H1 (cell line): ENCODE measurements at regions not wholly inside any gene's neighbourhood (a gene's known extent, or its start where the extent isn't known, plus 50 kb on each side); places are given as distances from the start of the nearest gene placed in this dataset.

Experiments used
- CTCF ChIA-PET: fragments of 300-600 bp; sonication (Branson Sonifier 250); formaldehyde crosslinking; loops from one replicate; lab custom pipeline; 2021; ENCODE audit not compliant: partially characterized antibody; lab: Charles Lee
- POLR2A ChIA-PET: fragments of 300-600 bp; sonication (Branson Sonifier 250); formaldehyde crosslinking; loops from one replicate; lab custom pipeline; 2021; ENCODE audit warnings: inconsistent platforms; ENCODE audit not compliant: partially characterized antibody; lab: Charles Lee
- DNase-seq, 2 experiments: peaks; one replicate each; pipeline versions ENCODE4 v3.0.0 to v3.0.0-alpha.2; 2010 to 2022; ENCODE audit warnings: low spot score in 2 of 2, low read depth in 1 of 2, mixed read lengths in 1 of 2
- FAIRE-seq: peaks from 2 replicates; lab custom pipeline; 2011; peaks lifted over from hg19 to GRCh38; lab: Jason Lieb, UNC
- H2AFZ ChIP-seq: 2 replicates; pipeline ENCODE4 v1.8.1; 2012; ENCODE audit warnings: low read length, inconsistent platforms
- H2AK5ac ChIP-seq: 2 replicates; pipeline ENCODE4 v1.6.1; 2013; ENCODE audit warnings: low read depth, low read length
- H2BK120ac ChIP-seq: replicated peaks from 2 replicates; pipeline ENCODE3; 2013; ENCODE audit warnings: low read depth, low read length, inconsistent platforms
- H2BK12ac ChIP-seq: 2 replicates; pipeline ENCODE4 v1.6.1; 2013; ENCODE audit warnings: low read depth, low read length
- H2BK15ac ChIP-seq: 2 replicates; pipeline ENCODE4 v1.6.1; 2013; ENCODE audit warnings: low read length
- H2BK20ac ChIP-seq: 2 replicates; pipeline ENCODE4 v1.6.1; 2013; ENCODE audit warnings: low read length
- H2BK5ac ChIP-seq: 2 replicates; pipeline ENCODE4 v1.6.1; 2013; ENCODE audit warnings: low read depth, low read length
- H3K14ac ChIP-seq: 2 replicates; pipeline ENCODE4 v1.6.1; 2013; ENCODE audit warnings: inconsistent platforms; ENCODE audit not compliant: insufficient read length
- H3K18ac ChIP-seq: 2 replicates; pipeline ENCODE4 v1.6.1; 2013; ENCODE audit warnings: low read length; ENCODE audit errors: extremely low read depth
- H3K23ac ChIP-seq: 2 replicates; pipeline ENCODE4 v1.6.1; 2013; ENCODE audit warnings: inconsistent platforms; ENCODE audit not compliant: insufficient read length
- H3K23me2 ChIP-seq: 2 replicates; pipeline ENCODE4 v1.6.1; 2013; ENCODE audit warnings: low read depth, low read length
- H3K27ac ChIP-seq: 2 replicates; pipeline ENCODE4 v1.6.1; 2011; ENCODE audit warnings: low read depth, low read length, inconsistent platforms
- H3K27me3 ChIP-seq, 4 experiments: replicated peaks in 1 of 4; 1 replicate in 1 of 4; 2 replicates in 3 of 4; pipeline versions ENCODE4 v1.6.1 to v1.8.1; 2011 to 2013; ENCODE audit warnings: low read length in 3 of 4, mild to moderate bottlenecking in 3 of 4, inconsistent platforms in 2 of 4, mixed read lengths in 2 of 4, moderate library complexity in 1 of 4; ENCODE audit not compliant: control insufficient read depth in 3 of 4, insufficient read depth in 3 of 4; ENCODE audit errors: extremely low read depth in 1 of 4
- H3K36me3 ChIP-seq, 4 experiments: 2 replicates each; pipeline versions ENCODE4 v1.6.1 to v1.8.1; 2011 to 2013; ENCODE audit warnings: mild to moderate bottlenecking in 4 of 4, low read length in 3 of 4, moderate library complexity in 2 of 4, control low read depth in 1 of 4, inconsistent platforms in 1 of 4; ENCODE audit not compliant: insufficient read depth in 4 of 4, control insufficient read depth in 2 of 4
- H3K4ac ChIP-seq: replicated peaks from 2 replicates; pipeline ENCODE3; 2013; ENCODE audit warnings: low read length, low read depth, mixed read lengths, inconsistent platforms; ENCODE audit not compliant: insufficient read length
- H3K4me1 ChIP-seq, 4 experiments: replicated peaks in 1 of 4; 1 replicate in 1 of 4; 2 replicates in 3 of 4; pipeline versions ENCODE4 v1.6.1 to v1.8.1; 2011 to 2013; ENCODE audit warnings: low read length in 3 of 4, inconsistent platforms in 2 of 4, mixed read lengths in 1 of 4; ENCODE audit not compliant: insufficient read depth in 4 of 4, control insufficient read depth in 3 of 4
- H3K4me2 ChIP-seq, 2 experiments: 2 replicates each; pipeline versions ENCODE4 v1.6.1 to v1.8.1; 2011 to 2013; ENCODE audit warnings: low read depth in 2 of 2, low read length in 2 of 2, control low read depth in 1 of 2, inconsistent platforms in 1 of 2, mild to moderate bottlenecking in 1 of 2; ENCODE audit not compliant: insufficient read depth in 1 of 2
- H3K4me3 ChIP-seq, 4 experiments: fragments of 200-600, 300-600 bp in 1 of 4; sonication (generic), shearing (Covaris generic), sonication (Bioruptor Twin) in 1 of 4; 2 replicates each; pipeline versions ENCODE4 v1.5.1 to v1.8.1; 2011 to 2016; ENCODE audit warnings: low read length in 4 of 4, low read depth in 3 of 4, control low read depth in 2 of 4, inconsistent platforms in 2 of 4, mild to moderate bottlenecking in 2 of 4, mixed read lengths in 1 of 4, moderate library complexity in 1 of 4; ENCODE audit not compliant: insufficient read depth in 2 of 4; ENCODE audit errors: extremely low read depth in 1 of 4
- H3K56ac ChIP-seq: replicated peaks from 2 replicates; pipeline ENCODE3; 2013; ENCODE audit warnings: low read depth, mild to moderate bottlenecking, mixed read lengths, low read length, inconsistent platforms; ENCODE audit not compliant: insufficient read length
- H3K79me1 ChIP-seq: 2 replicates; pipeline ENCODE4 v1.6.1; 2013; ENCODE audit warnings: low read depth, low read length, control low read depth
- H3K79me2 ChIP-seq, 2 experiments: 2 replicates each; pipeline versions ENCODE4 v1.6.1 to v1.8.1; 2012 to 2013; ENCODE audit warnings: low read length in 2 of 2, mild to moderate bottlenecking in 2 of 2, inconsistent platforms in 1 of 2; ENCODE audit not compliant: insufficient read depth in 2 of 2, control insufficient read depth in 1 of 2
- H3K9ac ChIP-seq, 4 experiments: replicated peaks in 1 of 4; 1 replicate in 1 of 4; 2 replicates in 3 of 4; pipeline versions ENCODE4 v1.6.1 to v1.8.1; 2011 to 2013; ENCODE audit warnings: low read depth in 3 of 4, low read length in 3 of 4, control low read depth in 2 of 4, mild to moderate bottlenecking in 2 of 4, moderate library complexity in 2 of 4, inconsistent platforms in 1 of 4; ENCODE audit errors: extremely low read depth in 1 of 4
- H3K9me3 ChIP-seq, 2 experiments: 2 replicates each; pipeline versions ENCODE4 v1.6.1 to v1.8.1; 2012 to 2013; ENCODE audit warnings: mild to moderate bottlenecking in 2 of 2, moderate library complexity in 2 of 2, control low read depth in 1 of 2, inconsistent platforms in 1 of 2, low read depth in 1 of 2, low read length in 1 of 2, mixed read lengths in 1 of 2; ENCODE audit not compliant: insufficient read depth in 2 of 2
- H4K20me1 ChIP-seq, 2 experiments: replicated peaks in 1 of 2; 2 replicates each; pipeline versions ENCODE3 to v1.8.1; 2011 to 2013; ENCODE audit warnings: inconsistent platforms in 2 of 2, low read length in 2 of 2, mild to moderate bottlenecking in 1 of 2; ENCODE audit not compliant: insufficient read depth in 2 of 2, control insufficient read depth in 1 of 2
- H4K5ac ChIP-seq: 2 replicates; pipeline ENCODE4 v1.6.1; 2013; ENCODE audit warnings: low read length, low read depth, mixed read lengths, inconsistent platforms; ENCODE audit not compliant: insufficient read length
- H4K8ac ChIP-seq: 2 replicates; pipeline ENCODE4 v1.8.0; 2013; ENCODE audit warnings: mild to moderate bottlenecking, moderate library complexity, low read length, inconsistent platforms; ENCODE audit not compliant: insufficient read depth; ENCODE audit errors: extremely low read depth
- H4K91ac ChIP-seq: replicated peaks from 2 replicates; pipeline ENCODE3; 2013; ENCODE audit warnings: low read length, mixed read lengths, inconsistent platforms; ENCODE audit not compliant: insufficient read length
- CHD1 ChIP-seq: IDR thresholded peaks from 2 replicates; pipeline ENCODE4 v1.6.1; 2012; ENCODE audit warnings: low read depth, low read length, improper control_type of control experiment
- GABPA ChIP-seq: IDR thresholded peaks from 2 replicates; pipeline ENCODE4 v1.6.1; 2011; ENCODE audit warnings: mild to moderate bottlenecking, low read length, moderate library complexity, borderline replicate concordance; ENCODE audit not compliant: insufficient read depth
- RBBP5 ChIP-seq: IDR thresholded peaks from 2 replicates; pipeline ENCODE4 v1.7.1; 2012; ENCODE audit warnings: low read depth, mild to moderate bottlenecking, inconsistent platforms, low read length, moderate library complexity, borderline replicate concordance
- SIRT6 ChIP-seq: IDR thresholded peaks from one replicate; pipeline ENCODE4 v1.7.1; 2012; ENCODE audit warnings: low read length, inconsistent platforms
- YY1 ChIP-seq: IDR thresholded peaks from 2 replicates; pipeline ENCODE4 v1.6.1; 2011; ENCODE audit warnings: low read depth, mild to moderate bottlenecking, low read length
- WGBS, 2 experiments: shearing (Covaris generic) in 1 of 2; methylation state at CpG; one replicate each; pipeline versions ENCODE4 v1.1.6 to v1.1.7; 2013 to 2015; ENCODE audit warnings: low lambda C conversion rate in 2 of 2, mixed read lengths in 2 of 2, inconsistent platforms in 1 of 2, low coverage in 1 of 2, missing lambda C conversion rate in 1 of 2; ENCODE audit not compliant: insufficient replicate concordance in 2 of 2, insufficient coverage in 1 of 2, insufficient read length in 1 of 2; ENCODE audit errors: extremely low coverage in 1 of 2, missing lambda C conversion rate in 1 of 2; 5-methylcytosine and 5-hydroxymethylcytosine counted together

- no peak overlapping the region; the same call in 1 of the 2 replicates for H4K8ac ChIP-seq
- ChIA-PET CTCF (interaction anchor here (0.7 to 1.5 kb wide), 2 partner anchors 10 to 50 kb away, joined by 3 read pairs; no protein-coding TSS in a partner anchor), POLR2A (interaction anchor here (1.0 kb wide), 1 partner anchor 8 kb away, joined by 3 read pairs; no protein-coding TSS in a partner anchor)
- no peak overlapping the region for H3K23ac ChIP-seq
- H3K79me2 ChIP-seq: no peaks in the 10 kb centered on the region
- H3K14ac ChIP-seq: no peak overlapping the region
- no peaks in the 10 kb centered on the region for H3K79me1 ChIP-seq
- H3K9ac ChIP-seq: no peak overlapping the region
- H4K91ac ChIP-seq: no peak overlapping the region
- no peaks in the 10 kb centered on the region for H3K23me2 ChIP-seq
- H3K9me3 ChIP-seq: no peaks in the 10 kb centered on the region
- no peak overlapping the region for H3K4me3 ChIP-seq
- no peak overlapping the region for H3K56ac ChIP-seq
- H2BK20ac ChIP-seq: no peak overlapping the region
- H2BK12ac ChIP-seq: no peak overlapping the region
- no peak for DNase-seq
- FAIRE-seq: no peak
- H4K20me1 ChIP-seq: no peaks in the 10 kb centered on the region
- H3K18ac ChIP-seq: no peak overlapping the region; the same call in 1 of the 2 replicates
- H3K4ac ChIP-seq: no peak overlapping the region
- H2AFZ ChIP-seq: peak overlapping the region; percentile 70; the same call in 1 of the 2 replicates
- no peak overlapping the region for H2BK120ac ChIP-seq
- H4K5ac ChIP-seq: no peak overlapping the region
- H3K27ac ChIP-seq: no peak overlapping the region
- no peak overlapping the region for H3K4me2 ChIP-seq
- H2BK5ac ChIP-seq: no peak overlapping the region
- H3K36me3 ChIP-seq: no peaks in the 10 kb centered on the region
- H2BK15ac ChIP-seq: no peak overlapping the region
- no peaks in the 10 kb centered on the region for H3K4me1 ChIP-seq
- TF ChIP-seq CHD1 (no peak), SIRT6 (no peak), GABPA (no peak), RBBP5 (no peak), YY1 (no peak)
- WGBS, 2 experiments: 96% methylated on average over 24 of the region's 34 CpGs; no CpG with 5 or more reads in 1 of the 2 experiments
- no peak overlapping the region for H2AK5ac ChIP-seq
- H3K27me3 ChIP-seq: no peaks in the 10 kb centered on the region
Measured at GRCh38 chr13:87078947-87079795, 592.0 kb upstream of the SLITRK5 start.
